ENCODE measurements at regions not wholly inside any gene's neighbourhood (a gene's known extent, or its start where the extent isn't known, plus 50 kb on each side); places are given as distances from the start of the nearest gene placed in this dataset.

GRCh38 chr9:23287390-23287789 is 538.6 kb downstream of the ELAVL2 start:
- no peak for DNase-seq (ENCODE audit: low read depth in 2 of 3, low spot score in 2 of 3)

- no peak for DNase-seq (ENCODE audit: low read depth in 2 of 3, low spot score in 2 of 3)
Measured at GRCh38 chr9:23288545-23288944, 537.5 kb downstream of the ELAVL2 start.

GRCh38 chr9:23290973-23291372 is 535.1 kb downstream of the ELAVL2 start:
- no peak for DNase-seq (ENCODE audit: low read depth in 2 of 3, low spot score in 2 of 3)

- no peak for DNase-seq (ENCODE audit: low read depth in 2 of 3, low spot score in 2 of 3)
Measured at GRCh38 chr9:23302281-23302680, 523.8 kb downstream of the ELAVL2 start.

GRCh38 chr9:23306731-23307130 is 519.3 kb downstream of the ELAVL2 start:
- no peak for DNase-seq (ENCODE audit: low read depth in 2 of 3, low spot score in 2 of 3)

GRCh38 chr9:23307731-23308513 is 518.1 kb downstream of the ELAVL2 start:
- no peak for DNase-seq (ENCODE audit: low read depth in 2 of 3, low spot score in 2 of 3)

GRCh38 chr9:23309800-23310199 is 516.2 kb downstream of the ELAVL2 start:
- DNase-seq (ENCODE audit: low read depth in 2 of 3, low spot score in 2 of 3): no peak

GRCh38 chr9:23314247-23314646 is 511.8 kb downstream of the ELAVL2 start:
- DNase-seq (ENCODE audit: low read depth in 2 of 3, low spot score in 2 of 3): no peak

GRCh38 chr9:23319092-23319491 is 506.9 kb downstream of the ELAVL2 start:
- DNase-seq (ENCODE audit: low read depth in 2 of 3, low spot score in 2 of 3): no peak

GRCh38 chr9:23321049-23321448 is 505.0 kb downstream of the ELAVL2 start:
- DNase-seq (ENCODE audit: low read depth in 2 of 3, low spot score in 2 of 3): no peak

- no peak for DNase-seq (ENCODE audit: low read depth in 2 of 3, low spot score in 2 of 3)
Measured at GRCh38 chr9:23322392-23322791, 503.6 kb downstream of the ELAVL2 start.

- DNase-seq (ENCODE audit: low read depth in 2 of 3, low spot score in 2 of 3): no peak
Measured at GRCh38 chr9:23324511-23324910, 501.5 kb downstream of the ELAVL2 start.

GRCh38 chr9:23326597-23326996 is 499.4 kb downstream of the ELAVL2 start:
- DNase-seq (ENCODE audit: low read depth in 2 of 3, low spot score in 2 of 3): no peak

GRCh38 chr9:23341346-23341745 is 484.7 kb downstream of the ELAVL2 start:
- no peak for DNase-seq (ENCODE audit: low read depth in 2 of 3, low spot score in 2 of 3)

- no peak for DNase-seq (ENCODE audit: low read depth in 2 of 3, low spot score in 2 of 3)
Measured at GRCh38 chr9:23342291-23342690, 483.7 kb downstream of the ELAVL2 start.

GRCh38 chr9:23343226-23343625 is 482.8 kb downstream of the ELAVL2 start:
- DNase-seq (ENCODE audit: low read depth in 2 of 3, low spot score in 2 of 3): no peak

GRCh38 chr9:23361096-23361495 is 464.9 kb downstream of the ELAVL2 start:
- DNase-seq (ENCODE audit: low read depth in 2 of 3, low spot score in 2 of 3): no peak

- DNase-seq (ENCODE audit: low read depth in 2 of 3, low spot score in 2 of 3): no peak
Measured at GRCh38 chr9:23372703-23373102, 453.3 kb downstream of the ELAVL2 start.

- no peak for DNase-seq (ENCODE audit: low read depth in 2 of 3, low spot score in 2 of 3)
Measured at GRCh38 chr9:23375511-23375910, 450.5 kb downstream of the ELAVL2 start.

GRCh38 chr9:23379842-23380241 is 446.2 kb downstream of the ELAVL2 start:
- no peak for DNase-seq (ENCODE audit: low read depth in 2 of 3, low spot score in 2 of 3)

GRCh38 chr9:23380821-23381220 is 445.2 kb downstream of the ELAVL2 start:
- DNase-seq (ENCODE audit: low read depth in 2 of 3, low spot score in 2 of 3): no peak

- DNase-seq (ENCODE audit: low read depth in 2 of 3, low spot score in 2 of 3): no peak
Measured at GRCh38 chr9:23382418-23382817, 443.6 kb downstream of the ELAVL2 start.

GRCh38 chr9:23394189-23394588 is 431.9 kb downstream of the ELAVL2 start:
- DNase-seq (ENCODE audit: low read depth in 2 of 3, low spot score in 2 of 3): no peak
